Endometrial microvascular endothelial cells (primary cell): ENCODE measurements at regions not wholly inside any gene's neighbourhood (a gene's known extent, or its start where the extent isn't known, plus 50 kb on each side); places are given as distances from the start of the nearest gene placed in this dataset.

ENCODE experiments used
- in situ Hi-C: cut with HindIII; loops from 2 replicates; pipeline ENCODE4 v1.10.0; 2017; ENCODE audit warnings: low sequenced_read_pairs, low pct_unique_long_range_greater_than_20kb; ENCODE audit errors: inconsistent ontology term

GRCh38 chr6:113476937-113477839 lies 380.0 kb upstream of the MARCKS start:
- in situ Hi-C loops = no loop called here

DNA sequence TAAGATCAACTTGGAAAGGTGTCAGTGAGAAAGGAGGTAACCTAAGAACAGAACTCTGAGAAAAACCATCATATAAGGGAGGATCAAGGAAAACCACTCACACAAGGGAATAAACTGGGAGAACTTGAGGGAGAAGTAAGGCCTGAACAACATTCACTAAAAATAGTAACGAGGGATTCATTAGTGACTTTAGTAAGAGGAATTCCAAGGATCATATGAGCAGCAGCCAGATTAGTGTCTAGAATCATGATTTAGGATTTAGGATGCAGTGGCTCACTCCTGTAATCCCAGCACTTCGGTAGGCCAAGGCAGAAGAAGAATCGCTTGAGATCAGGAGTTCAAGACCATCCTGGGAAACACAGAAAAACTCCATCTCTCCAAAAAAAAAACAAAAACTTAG lies 376.5 kb upstream of the MARCKS start:
- in situ Hi-C loops = no loop called here

DNA sequence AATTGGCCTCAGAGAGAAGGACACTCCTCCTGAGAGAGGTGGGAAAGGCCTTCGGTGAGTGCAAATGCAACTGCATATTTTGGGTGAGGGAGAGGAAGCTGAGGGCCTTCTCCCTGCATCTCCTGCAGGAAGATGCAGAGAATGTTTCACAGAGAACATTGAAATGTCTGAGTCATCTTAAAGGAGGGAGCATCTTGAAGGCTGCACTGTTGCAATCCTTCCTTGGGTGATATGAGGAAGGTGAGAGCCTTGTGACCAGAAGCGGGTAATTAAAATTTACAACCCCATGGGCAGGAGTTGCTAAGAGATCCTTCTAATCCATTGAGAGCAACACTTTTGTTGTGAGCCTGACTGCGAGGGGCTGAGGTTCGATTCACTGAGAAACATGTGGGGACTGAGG lies 375.7 kb upstream of the MARCKS start:
- in situ Hi-C loops = no loop called here

GRCh38 chr6:113481910-113482309 lies 375.2 kb upstream of the MARCKS start:
- in situ Hi-C loops = no loop called here

DNA sequence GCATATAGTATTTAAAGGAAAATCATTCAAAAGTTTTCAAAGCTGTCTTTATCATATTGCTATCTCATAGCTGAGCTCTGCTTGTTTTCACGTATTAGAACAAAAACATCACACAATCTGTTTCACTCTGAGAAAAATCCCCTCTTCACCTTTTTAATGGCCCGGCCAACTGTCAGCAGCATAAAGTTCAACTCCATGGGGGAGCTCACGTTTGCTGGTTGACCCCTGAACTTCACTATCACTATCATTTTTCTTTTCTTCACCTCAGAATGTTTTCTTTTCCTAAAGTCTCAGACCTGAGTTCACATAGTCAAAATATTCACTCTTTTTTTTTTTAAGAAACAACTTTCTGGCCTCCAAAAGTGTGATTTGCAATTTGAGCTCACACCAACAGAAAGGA lies 374.4 kb upstream of the MARCKS start:
- in situ Hi-C loops = no loop called here

GRCh38 chr6:113486199-113486598 lies 370.9 kb upstream of the MARCKS start:
- in situ Hi-C loops = no loop called here

- in situ Hi-C loops = no loop called here
These were observed 369.6 kb upstream of the MARCKS start for GRCh38 chr6:113487489-113488058.

- in situ Hi-C loops = no loop called here
These were observed 369.1 kb upstream of the MARCKS start for GRCh38 chr6:113488061-113488460.

GRCh38 chr6:113488812-113489685 lies 368.1 kb upstream of the MARCKS start:
- in situ Hi-C loops = no loop called here

DNA sequence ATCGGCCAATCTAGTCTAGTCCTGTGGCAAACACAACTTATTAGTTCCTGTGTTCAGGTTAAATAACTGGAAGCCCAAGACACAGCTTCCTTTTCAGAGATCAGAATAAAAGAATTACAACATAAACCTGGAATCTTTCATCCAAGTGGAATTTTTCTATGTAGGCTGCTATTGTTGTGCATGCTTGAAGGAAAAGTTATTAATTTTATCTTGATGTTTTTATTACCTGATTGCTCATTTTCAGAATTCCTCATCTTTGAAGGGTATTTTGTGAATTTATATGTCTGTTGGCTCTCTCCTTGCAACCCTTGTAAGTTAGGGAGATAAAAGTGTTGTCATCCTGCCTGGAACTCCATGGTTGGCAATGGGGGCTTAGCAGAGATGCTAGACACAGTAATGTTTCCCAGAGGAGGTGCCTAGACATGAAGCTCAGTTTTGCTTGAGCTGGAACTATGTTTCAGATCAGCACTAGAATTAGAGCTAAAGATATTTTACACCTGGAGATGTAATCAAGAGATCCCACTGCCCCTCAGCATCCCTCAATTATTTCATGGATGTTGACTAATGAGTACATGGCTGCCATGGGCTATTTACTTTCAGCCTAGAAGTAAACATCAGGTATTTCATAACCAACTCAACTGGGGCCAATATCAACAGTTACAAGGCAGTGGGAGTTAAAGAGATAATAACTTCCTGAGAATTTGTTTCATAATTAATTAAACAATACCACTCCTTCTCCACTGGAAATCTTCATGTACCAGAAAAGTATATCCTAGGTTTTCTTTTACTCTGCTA lies 367.0 kb upstream of the MARCKS start:
- in situ Hi-C loops = no loop called here

GRCh38 chr6:113491376-113491775 lies 365.8 kb upstream of the MARCKS start:
- in situ Hi-C loops = no loop called here

DNA sequence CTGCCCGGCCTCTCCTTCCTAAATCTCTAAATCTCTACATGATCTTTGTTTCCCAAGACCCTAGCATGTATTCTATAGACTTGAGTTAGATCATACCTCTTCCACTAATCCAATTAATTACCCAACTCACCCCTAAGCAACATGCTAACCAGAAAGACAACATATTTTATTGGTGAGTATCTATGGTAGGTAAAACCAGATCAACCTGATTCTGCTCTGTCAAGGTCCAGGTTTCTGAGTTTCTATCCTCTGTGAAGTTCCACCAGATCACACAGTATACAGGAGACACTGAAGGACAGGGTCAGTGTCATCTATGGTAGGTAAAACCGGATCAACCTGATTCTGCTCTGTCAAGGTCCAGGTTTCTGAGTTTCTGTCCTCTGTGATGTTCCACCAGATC lies 363.2 kb upstream of the MARCKS start:
- in situ Hi-C loops = no loop called here

DNA sequence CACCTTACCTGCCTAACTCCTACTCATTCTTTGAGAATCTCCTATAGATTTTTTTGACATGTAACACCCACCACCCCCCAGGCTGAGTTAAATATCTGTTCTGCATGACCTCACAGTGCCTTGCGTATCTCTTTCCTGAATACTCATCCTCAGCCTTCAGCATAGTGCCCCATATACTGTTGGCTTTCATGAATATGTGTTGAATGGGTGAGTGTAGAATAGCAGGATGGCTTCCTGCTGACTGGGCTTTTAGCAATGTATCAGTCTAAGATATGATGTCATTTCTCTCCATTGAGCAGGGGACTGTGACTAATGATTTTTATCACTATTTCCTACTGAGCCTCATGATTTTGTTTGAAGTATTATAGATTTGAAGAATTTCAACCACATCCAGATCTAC lies 361.6 kb upstream of the MARCKS start:
- in situ Hi-C loops = no loop called here

DNA sequence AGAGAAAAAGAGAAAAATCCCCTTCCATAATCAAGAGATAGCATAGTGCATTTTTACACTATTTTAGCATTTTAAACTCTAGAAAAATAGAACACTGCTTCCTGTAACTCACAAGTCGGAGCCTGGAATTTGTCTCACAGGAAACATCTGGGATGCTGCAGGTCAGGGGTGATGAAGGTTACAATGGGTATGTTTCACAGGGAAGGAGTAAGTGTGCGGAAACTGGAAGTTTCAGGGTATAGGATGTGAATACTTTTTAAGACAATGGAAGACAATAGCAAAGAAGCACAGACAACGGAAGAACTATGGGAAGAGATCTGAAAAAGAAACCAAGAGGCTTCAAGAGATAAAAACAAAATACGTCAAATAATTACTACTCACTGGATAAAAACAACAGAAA lies 361.0 kb upstream of the MARCKS start:
- in situ Hi-C loops = no loop called here

DNA sequence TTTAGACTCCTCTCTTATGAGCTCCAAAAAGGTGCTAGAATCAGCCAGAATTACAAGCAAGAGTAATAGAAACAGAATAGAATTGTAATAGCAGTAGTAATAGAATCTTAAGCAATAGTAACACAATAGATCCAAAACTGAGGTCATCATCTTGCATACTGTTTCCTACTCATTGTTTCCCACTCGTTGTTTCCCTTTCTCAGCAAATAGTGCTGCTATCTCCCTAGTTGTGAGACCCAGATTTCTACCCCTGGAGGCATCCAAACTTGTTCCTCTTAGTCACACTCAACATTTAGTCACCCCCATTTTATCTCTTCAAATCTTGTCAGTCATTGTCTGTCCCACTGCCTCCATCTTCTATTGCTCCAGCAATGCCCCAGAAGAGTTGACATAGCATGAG lies 356.9 kb upstream of the MARCKS start:
- in situ Hi-C loops = no loop called here

DNA sequence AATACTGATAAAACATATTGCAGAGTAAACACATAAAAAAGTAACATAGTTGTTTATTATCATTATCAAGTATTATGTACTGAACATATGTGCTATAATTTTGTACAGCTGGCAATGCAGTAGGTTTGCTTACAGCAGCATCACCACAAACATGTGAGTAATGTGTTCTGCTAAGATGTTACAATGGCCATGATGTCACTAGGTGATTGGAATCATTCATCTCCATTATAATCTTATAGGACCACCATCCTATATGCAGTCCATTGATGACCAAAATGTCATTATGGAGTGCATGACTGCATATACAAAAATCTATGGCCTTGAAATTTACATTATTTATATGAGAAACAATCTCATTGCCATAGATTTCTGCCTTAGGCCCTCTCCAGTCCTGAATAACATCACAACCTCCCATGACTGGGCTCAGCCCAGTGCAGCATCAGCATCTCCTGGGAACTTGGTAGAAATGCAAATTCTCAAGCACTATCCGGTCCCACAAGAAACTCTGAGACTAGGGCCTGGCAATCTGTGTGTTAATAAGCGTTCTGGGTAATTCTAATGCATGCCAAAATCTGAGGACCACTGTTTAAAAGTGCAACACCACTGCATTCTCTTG lies 352.0 kb upstream of the MARCKS start:
- in situ Hi-C loops = no loop called here

- in situ Hi-C loops = no loop called here
These were observed 348.9 kb upstream of the MARCKS start for GRCh38 chr6:113508249-113508648.

GRCh38 chr6:113511100-113511499 lies 346.0 kb upstream of the MARCKS start:
- in situ Hi-C loops = no loop called here

- in situ Hi-C loops = no loop called here
These were observed 344.6 kb upstream of the MARCKS start for GRCh38 chr6:113512576-113512975.
